HL-60 (cell line): ENCODE measurements at regions not wholly inside any gene's neighbourhood (a gene's known extent, or its start where the extent isn't known, plus 50 kb on each side); places are given as distances from the start of the nearest gene placed in this dataset.

ENCODE experiments used
- CTCF ChIP-seq: IDR thresholded peaks from one replicate; pipeline ENCODE4 v1.5.1; 2011; ENCODE audit warnings: low read length, control low read depth, inconsistent platforms; ENCODE audit not compliant: insufficient read depth
- GABPA ChIP-seq: IDR thresholded peaks from 2 replicates; pipeline ENCODE4 v1.6.1; 2012; ENCODE audit warnings: low read depth
- POLR2AphosphoS5 ChIP-seq: IDR thresholded peaks from 2 replicates; pipeline ENCODE4 v1.6.1; 2012; ENCODE audit warnings: low read depth
- REST ChIP-seq: IDR thresholded peaks from 2 replicates; pipeline ENCODE4 v1.6.1; 2012; ENCODE audit warnings: low read depth; ENCODE audit not compliant: insufficient replicate concordance
- SPI1 ChIP-seq: IDR thresholded peaks from 2 replicates; pipeline ENCODE4 v1.6.1; 2012; ENCODE audit warnings: low read depth, mild to moderate bottlenecking, borderline replicate concordance

GRCh38 chr6:71608646-71609045 lies 277.7 kb upstream of the RIMS1 start:
- TF ChIP-seq CTCF: no peak
- no peak for TF ChIP-seq POLR2AphosphoS5
- no peak for TF ChIP-seq GABPA
- no peak for TF ChIP-seq REST
- no peak for TF ChIP-seq SPI1
